Activated naive CD8-positive, alpha-beta T cell treated with anti-CD3 and anti-CD28 coated beads for 36 hours (primary cell): ENCODE measurements at regions not wholly inside any gene's neighbourhood (a gene's known extent, or its start where the extent isn't known, plus 50 kb on each side); places are given as distances from the start of the nearest gene placed in this dataset.
"Not testable (repeated sequence)": the region's sequence is repeated elsewhere in the genome, so short reads cannot be mapped to it uniquely, and the experiment has no call there.

Source experiments
- DNase-seq: peaks from one replicate; pipeline ENCODE4 v3.0.0; 2021
- H3K27ac Mint-ChIP-seq: one replicate; pipeline ENCODE4 v1.8.0; 2022; ENCODE audit warnings: mild to moderate bottlenecking, moderate library complexity, mixed read lengths
- H3K27me3 Mint-ChIP-seq: one replicate; pipeline ENCODE4 v1.8.0; 2022; ENCODE audit warnings: mild to moderate bottlenecking, mixed read lengths
- H3K36me3 Mint-ChIP-seq: one replicate; pipeline ENCODE4 v1.8.0; 2021; ENCODE audit warnings: mild to moderate bottlenecking, mixed read lengths
- H3K4me1 Mint-ChIP-seq: one replicate; pipeline ENCODE4 v1.8.0; 2021; ENCODE audit warnings: mixed read lengths
- H3K4me3 Mint-ChIP-seq: one replicate; pipeline ENCODE4 v1.8.0; 2022; ENCODE audit warnings: mild to moderate bottlenecking, moderate library complexity, mixed read lengths
- H3K9me3 Mint-ChIP-seq: one replicate; pipeline ENCODE4 v1.8.0; 2022; ENCODE audit warnings: mixed read lengths

DNA sequence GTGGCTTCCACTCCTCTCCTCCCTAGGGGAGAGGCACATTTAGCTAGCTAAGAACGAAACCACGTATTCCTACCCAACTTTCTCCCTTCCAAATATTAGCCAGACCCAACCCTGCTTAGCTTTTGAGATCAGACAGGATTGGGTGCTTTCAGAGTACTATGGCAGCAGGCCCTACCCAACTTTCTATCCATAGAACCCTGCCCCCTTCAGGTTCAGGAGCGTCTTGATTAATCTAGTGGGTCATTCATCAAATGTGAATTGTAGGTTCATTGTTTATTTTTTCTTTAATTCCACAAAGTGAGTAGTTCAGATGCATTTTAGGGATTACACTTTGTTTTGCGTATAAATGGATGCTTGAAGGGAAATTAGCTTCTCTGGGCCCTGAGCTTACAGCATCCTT is 188.3 kb downstream of the MIB1 start:
- H3K4me1 Mint-ChIP-seq: no peaks in the 10 kb centered on the region
- no peak for DNase-seq
- H3K36me3 Mint-ChIP-seq: no peaks in the 10 kb centered on the region
- H3K9me3 Mint-ChIP-seq: no peaks in the 10 kb centered on the region
- H3K27me3 Mint-ChIP-seq: peaks cover 4% of the 10 kb centered on the region
- no peak overlapping the region for H3K27ac Mint-ChIP-seq
- H3K4me3 Mint-ChIP-seq: no peak overlapping the region

GRCh38 chr18:21930177-21930576 is 189.6 kb downstream of the MIB1 start:
- Mint-ChIP-seq H3K9me3 (no peaks in the 10 kb centered on the region), H3K4me3 (no peak overlapping the region), H3K27me3 (peaks cover 4% of the 10 kb centered on the region), H3K4me1 (no peaks in the 10 kb centered on the region), H3K36me3 (no peaks in the 10 kb centered on the region), H3K27ac (no peak overlapping the region)
- DNase-seq: no peak

- no peaks in the 10 kb centered on the region for H3K27me3 Mint-ChIP-seq
- DNase-seq: no peak
- no peaks in the 10 kb centered on the region for H3K4me1 Mint-ChIP-seq
- no peak overlapping the region for H3K27ac Mint-ChIP-seq
- no peaks in the 10 kb centered on the region for H3K36me3 Mint-ChIP-seq
- H3K9me3 Mint-ChIP-seq: no peaks in the 10 kb centered on the region
- no peak overlapping the region for H3K4me3 Mint-ChIP-seq
Measured at GRCh38 chr18:21933931-21934765, 193.6 kb downstream of the MIB1 start.

DNA sequence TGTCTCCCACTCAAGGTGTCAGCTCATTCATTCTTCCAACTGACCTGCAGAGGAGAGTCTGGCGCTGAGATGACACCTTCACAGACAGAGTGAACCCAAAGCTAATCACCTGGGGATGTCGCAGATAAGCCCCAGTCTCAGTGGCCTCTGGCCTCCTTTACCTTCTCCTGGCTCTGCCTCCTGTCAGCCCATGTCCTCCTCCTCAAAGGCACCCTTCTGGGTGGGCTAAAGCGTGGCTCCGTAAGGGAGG is 194.1 kb downstream of the MIB1 start:
- H3K36me3 Mint-ChIP-seq: no peaks in the 10 kb centered on the region
- H3K9me3 Mint-ChIP-seq: no peaks in the 10 kb centered on the region
- no peaks in the 10 kb centered on the region for H3K27me3 Mint-ChIP-seq
- no peaks in the 10 kb centered on the region for H3K4me1 Mint-ChIP-seq
- no peak overlapping the region for H3K27ac Mint-ChIP-seq
- H3K4me3 Mint-ChIP-seq: no peak overlapping the region
- DNase-seq: no peak

- no peak overlapping the region for H3K27ac Mint-ChIP-seq
- no peaks in the 10 kb centered on the region for H3K36me3 Mint-ChIP-seq
- H3K27me3 Mint-ChIP-seq: peaks cover 5% of the 10 kb centered on the region
- H3K4me1 Mint-ChIP-seq: no peaks in the 10 kb centered on the region
- H3K9me3 Mint-ChIP-seq: no peaks in the 10 kb centered on the region
- DNase-seq: no peak
- H3K4me3 Mint-ChIP-seq: no peak overlapping the region
Measured at GRCh38 chr18:21943456-21943855, 202.9 kb downstream of the MIB1 start.

GRCh38 chr18:21949326-21950015 is 208.9 kb downstream of the MIB1 start:
- Mint-ChIP-seq H3K4me3 (no peak overlapping the region), H3K36me3 (no peaks in the 10 kb centered on the region)
- no peak for DNase-seq

GRCh38 chr18:21955757-21956652 is 213.4 kb upstream of the GATA6 start:
- no peak overlapping the region for H3K4me3 Mint-ChIP-seq

More at GRCh38 chr18:21949326-21950015, 208.9 kb downstream of the MIB1 start:
- Mint-ChIP-seq H3K4me1 (no peaks in the 10 kb centered on the region), H3K9me3 (no peaks in the 10 kb centered on the region), H3K27me3 (peaks cover 44% of the 10 kb centered on the region), H3K27ac (no peak overlapping the region)

DNA sequence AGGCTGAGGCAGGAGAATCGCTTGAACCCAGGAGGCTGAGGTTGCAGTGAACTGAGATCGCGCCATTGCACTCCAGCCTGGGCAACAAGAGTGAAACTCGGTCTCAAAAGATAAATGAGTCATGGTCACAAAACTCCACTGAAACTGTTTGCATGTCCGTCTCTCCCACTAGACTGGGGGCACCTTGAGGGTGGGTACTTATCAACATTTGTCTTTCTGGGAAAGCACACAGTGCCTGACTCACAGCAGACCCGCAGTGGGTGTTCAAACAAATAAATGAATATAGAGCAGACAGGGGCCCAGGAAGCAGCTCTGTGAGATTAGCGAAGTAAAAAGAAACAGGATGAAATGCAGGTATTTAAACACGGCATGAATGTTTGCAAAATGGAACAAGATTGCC is 211.1 kb upstream of the GATA6 start:
- no peaks in the 10 kb centered on the region for H3K9me3 Mint-ChIP-seq

More at GRCh38 chr18:21955757-21956652, 213.4 kb upstream of the GATA6 start:
- peaks cover 39% of the 10 kb centered on the region for H3K27me3 Mint-ChIP-seq
- no peak overlapping the region for H3K27ac Mint-ChIP-seq
- no peaks in the 10 kb centered on the region for H3K36me3 Mint-ChIP-seq
- peak; percentile 63 for DNase-seq
- no peaks in the 10 kb centered on the region for H3K9me3 Mint-ChIP-seq
- peaks cover 1% of the 10 kb centered on the region for H3K4me1 Mint-ChIP-seq

GRCh38 chr18:21958707-21959450 is 210.5 kb upstream of the GATA6 start:
- no peaks in the 10 kb centered on the region for H3K9me3 Mint-ChIP-seq
- H3K4me1 Mint-ChIP-seq: peaks cover 1% of the 10 kb centered on the region
- H3K27ac Mint-ChIP-seq: no peak overlapping the region
- no peak overlapping the region for H3K4me3 Mint-ChIP-seq
- peaks cover 18% of the 10 kb centered on the region for H3K27me3 Mint-ChIP-seq
- no peak for DNase-seq
- H3K36me3 Mint-ChIP-seq: no peaks in the 10 kb centered on the region

More for the DNA sequence above, 211.1 kb upstream of the GATA6 start:
- peaks cover 1% of the 10 kb centered on the region for H3K4me1 Mint-ChIP-seq
- H3K4me3 Mint-ChIP-seq: no peak overlapping the region
- no peaks in the 10 kb centered on the region for H3K36me3 Mint-ChIP-seq
- peaks cover 24% of the 10 kb centered on the region for H3K27me3 Mint-ChIP-seq
- no peak overlapping the region for H3K27ac Mint-ChIP-seq
- no peak for DNase-seq

- no peak for DNase-seq
- H3K4me3 Mint-ChIP-seq: no peak overlapping the region
- no peaks in the 10 kb centered on the region for H3K9me3 Mint-ChIP-seq
- H3K27ac Mint-ChIP-seq: no peak overlapping the region
- no peaks in the 10 kb centered on the region for H3K36me3 Mint-ChIP-seq
- peaks cover 1% of the 10 kb centered on the region for H3K4me1 Mint-ChIP-seq
- H3K27me3 Mint-ChIP-seq: peaks cover 11% of the 10 kb centered on the region
Measured at GRCh38 chr18:21960189-21960588, 209.2 kb upstream of the GATA6 start.

DNA sequence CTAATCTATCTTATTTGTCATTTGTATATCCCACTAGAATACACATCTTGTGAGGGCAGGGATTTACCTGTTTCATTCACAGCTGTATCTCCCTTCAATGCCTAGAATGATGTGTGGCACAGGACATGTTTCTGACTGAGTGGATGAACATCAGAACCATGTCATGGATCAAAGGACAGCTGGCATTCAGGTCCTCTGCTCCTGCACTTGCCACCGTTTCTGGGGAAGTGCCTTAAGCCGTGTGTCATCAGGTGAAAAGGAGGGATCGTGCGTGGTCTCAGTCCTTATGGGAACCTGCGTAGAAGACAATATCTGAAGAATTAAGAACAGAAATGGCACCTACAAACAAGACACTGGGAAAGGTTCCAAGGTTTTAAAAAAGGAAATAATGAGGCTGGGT is 206.1 kb upstream of the GATA6 start:
- Mint-ChIP-seq H3K4me3 (no peak overlapping the region), H3K9me3 (no peaks in the 10 kb centered on the region), H3K36me3 (no peaks in the 10 kb centered on the region), H3K27me3 (peaks cover 4% of the 10 kb centered on the region), H3K27ac (no peak overlapping the region), H3K4me1 (no peaks in the 10 kb centered on the region)
- DNase-seq: no peak

GRCh38 chr18:21968338-21968737 is 201.1 kb upstream of the GATA6 start:
- Mint-ChIP-seq H3K36me3 (no peaks in the 10 kb centered on the region), H3K27ac (no peak overlapping the region), H3K9me3 (no peaks in the 10 kb centered on the region), H3K4me3 (no peak overlapping the region), H3K4me1 (no peaks in the 10 kb centered on the region), H3K27me3 (peaks cover 4% of the 10 kb centered on the region)
- no peak for DNase-seq

- no peaks in the 10 kb centered on the region for H3K36me3 Mint-ChIP-seq
- no peak overlapping the region for H3K27ac Mint-ChIP-seq
- DNase-seq: no peak
- H3K9me3 Mint-ChIP-seq: no peaks in the 10 kb centered on the region
- H3K4me3 Mint-ChIP-seq: no peak overlapping the region
- no peaks in the 10 kb centered on the region for H3K27me3 Mint-ChIP-seq
- no peaks in the 10 kb centered on the region for H3K4me1 Mint-ChIP-seq
Measured at GRCh38 chr18:21972281-21972680, 197.1 kb upstream of the GATA6 start.

DNA sequence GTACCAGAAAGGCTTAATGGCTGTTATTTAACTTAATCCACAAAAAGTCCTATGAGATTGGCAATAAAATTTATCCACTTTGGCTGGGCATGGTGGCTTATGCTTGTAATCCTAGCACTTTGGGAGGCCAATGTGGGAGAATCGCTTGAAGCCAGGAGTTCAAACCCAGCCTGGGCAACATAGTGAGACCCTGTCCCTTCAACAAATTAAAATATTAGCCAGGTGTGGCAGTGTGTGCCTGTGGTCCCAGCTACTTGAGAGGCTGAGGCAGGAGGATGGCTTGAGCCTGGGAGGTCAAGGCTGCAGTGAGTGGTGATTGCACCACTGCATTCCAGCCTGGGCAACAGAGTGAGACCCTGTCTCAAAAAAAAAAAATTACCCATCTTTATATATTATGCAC is 193.4 kb upstream of the GATA6 start:
- H3K36me3 Mint-ChIP-seq, DNase-seq, H3K27me3 Mint-ChIP-seq, H3K4me3 Mint-ChIP-seq, H3K9me3 Mint-ChIP-seq, H3K4me1 Mint-ChIP-seq, H3K27ac Mint-ChIP-seq: not testable (repeated sequence)
